Gastroesophageal sphincter (tissue), 3 donors: ENCODE measurements at regions not wholly inside any gene's neighbourhood (a gene's known extent, or its start where the extent isn't known, plus 50 kb on each side); places are given as distances from the start of the nearest gene placed in this dataset.

Experiments
- CTCF ChIP-seq, 4 experiments: fragments of 200-600 bp in 2 of 4; fragments of 450-650 bp in 2 of 4; sonication (generic) in 1 of 4; IDR thresholded peaks; one replicate each; pipeline ENCODE4 v1.5.1; 2017 to 2019; ENCODE audit warnings: antibody characterized with exemption in 4 of 4, mild to moderate bottlenecking in 2 of 4, moderate library complexity in 2 of 4
- POLR2A ChIP-seq, 2 donors: fragments of 450-650 bp; IDR thresholded peaks; one replicate each; pipeline ENCODE4 v1.6.1; 2017; ENCODE audit warnings: antibody characterized with exemption in 2 of 2, mild to moderate bottlenecking in 2 of 2, moderate library complexity in 1 of 2

- no peak for TF ChIP-seq CTCF (IDR thresholded peaks at IDR 0.05)
- no peak for TF ChIP-seq POLR2A (IDR thresholded peaks at IDR 0.05)
These were observed 355.9 kb upstream of the RBFOX1 start for GRCh38 chr16:6976716-6977115.
